Spleen (tissue), 7 donors: ENCODE measurements at regions not wholly inside any gene's neighbourhood (a gene's known extent, or its start where the extent isn't known, plus 50 kb on each side); places are given as distances from the start of the nearest gene placed in this dataset.

Experiments
- CTCF ChIP-seq, 11 experiments: fragments of 200-600 bp in 7 of 11; fragments of 450-650 bp in 4 of 11; sonication (generic) in 4 of 11; IDR thresholded peaks in 8 of 11; conservative IDR thresholded peaks in 3 of 11; 1 replicate in 7 of 11; 2 replicates in 4 of 11; pipeline versions ENCODE4 v1.4.0 to v1.8.0; 2016 to 2021; ENCODE audit warnings: antibody characterized with exemption in 11 of 11, inconsistent platforms in 4 of 11, mild to moderate bottlenecking in 1 of 11
- POLR2AphosphoS5 ChIP-seq, 3 donors: sonication (generic); formaldehyde crosslinking; IDR thresholded peaks; one replicate each; pipeline ENCODE4 v1.5.1; 2017; ENCODE audit warnings: antibody characterized with exemption in 3 of 3
- donor health status: DM: no; HTN: no; CAD: no; lungs with moderate emphysema.
- donor health status: DM: no; HTN: no; CAD: no.
- donor health status: DM: no; HTN: no; CAD: no.

GRCh38 chr2:240238786-240239185 is 98.3 kb upstream of the OTOS start:
- TF ChIP-seq CTCF (IDR thresholded peaks at IDR 0.05 in 8 of 11, conservative IDR thresholded peaks at IDR 0.05 in 3 of 11): no peak
- no peak for TF ChIP-seq POLR2AphosphoS5 (IDR thresholded peaks at IDR 0.05)
